ENCODE measurements at regions not wholly inside any gene's neighbourhood (a gene's known extent, or its start where the extent isn't known, plus 50 kb on each side); places are given as distances from the start of the nearest gene placed in this dataset.

DNA sequence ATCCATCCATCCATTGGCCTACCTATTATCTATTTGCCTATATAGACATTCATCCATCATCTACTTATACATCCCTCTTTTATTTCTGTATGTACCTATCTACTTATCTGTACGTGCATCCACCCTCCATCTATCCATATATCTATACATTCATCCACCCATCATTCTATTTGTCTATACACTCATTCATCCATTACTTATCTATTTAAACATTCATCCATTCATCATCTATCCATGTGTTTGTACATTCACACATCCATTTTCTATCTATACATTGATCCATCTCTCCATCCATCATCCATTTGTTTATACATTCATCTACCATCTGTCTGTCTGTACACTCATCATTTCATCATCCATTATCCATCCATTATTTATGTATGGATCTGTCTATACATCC lies 365.7 kb upstream of the RBFOX1 start:
- H3K4me2 ChIP-seq (ENCODE audit: low read length) = no peak overlapping the region
- H2AFZ ChIP-seq (ENCODE audit: insufficient read depth, low read length, poor library complexity) = no peak overlapping the region
- H2BK5ac ChIP-seq (ENCODE audit: low read depth, low read length, poor library complexity) = no peak overlapping the region
- no peak overlapping the region for H2BK12ac ChIP-seq (ENCODE audit: low read length)
- no peak overlapping the region for H4K12ac ChIP-seq (ENCODE audit: low read depth, low read length)
- no peak overlapping the region for H2AK5ac ChIP-seq (ENCODE audit: low read length)
- peaks cover 3 to 8% of the 10 kb centered on the region in 2 experiments for H3K4me1 ChIP-seq (ENCODE audit: control insufficient read depth in 1 of 2, insufficient read depth in 2 of 2, low read length in 2 of 2)
- no peaks in the 10 kb centered on the region for H3K9me3 ChIP-seq (ENCODE audit: insufficient read depth, low read depth, low read length)
- whole genome bisulfite sequencing (ENCODE audit: extremely low coverage, insufficient coverage, insufficient read length) = no CpG with 5 or more reads among the region's 1 CpG
- no peak overlapping the region for H3K27ac ChIP-seq (ENCODE audit: low read depth, low read length)
- no peak overlapping the region for H3K4ac ChIP-seq (ENCODE audit: low read depth, low read length)
- H4K8ac ChIP-seq (ENCODE audit: low read depth, low read length) = no peak overlapping the region
- H3K14ac ChIP-seq (ENCODE audit: low read length) = no peak overlapping the region
- H2BK120ac ChIP-seq (ENCODE audit: insufficient read depth, low read length, poor library complexity) = no peak overlapping the region
- no peak overlapping the region for H3K23ac ChIP-seq (ENCODE audit: low read length)
- peaks cover 3% of the 10 kb centered on the region for H3K79me1 ChIP-seq (ENCODE audit: low read length)
- no peak overlapping the region for H3K18ac ChIP-seq (ENCODE audit: low read length)
- DNase-seq = no peak
- H4K91ac ChIP-seq (ENCODE audit: low read depth, low read length) = no peak overlapping the region
- H3K79me2 ChIP-seq (ENCODE audit: control insufficient read depth, insufficient read depth, low read length, poor library complexity) = no peaks in the 10 kb centered on the region
- H3K27me3 ChIP-seq (ENCODE audit: insufficient read depth, low read length) = no peaks in the 10 kb centered on the region
- H3K36me3 ChIP-seq (ENCODE audit: control insufficient read depth in 1 of 2, insufficient read depth in 2 of 2, low read length in 2 of 2) = no peaks in the 10 kb centered on the region
- H3K9ac ChIP-seq (ENCODE audit: low read length) = no peak overlapping the region
- H3K4me3 ChIP-seq (ENCODE audit: low read depth, low read length) = no peak overlapping the region

DNA sequence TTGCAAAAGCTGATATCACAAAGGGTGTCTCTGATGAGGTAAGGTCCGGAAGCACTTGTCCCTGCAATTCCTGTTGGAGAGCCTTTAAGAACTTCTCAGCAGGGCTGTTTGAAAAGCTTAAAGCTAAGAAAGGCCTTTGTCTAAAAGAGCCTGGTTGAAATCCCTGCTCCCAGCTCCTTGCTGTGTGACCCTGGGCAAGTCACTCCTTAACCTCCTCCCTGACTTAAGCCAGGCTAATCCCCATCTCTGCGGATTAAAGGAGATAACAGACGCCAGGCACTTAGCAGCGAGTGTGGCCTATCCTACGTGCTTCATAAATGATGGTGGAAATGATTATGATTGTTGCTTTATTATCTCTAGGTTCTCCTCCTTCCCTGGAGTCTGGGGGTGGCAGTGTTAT lies 368.0 kb upstream of the RBFOX1 start:
- no peak overlapping the region for H3K18ac ChIP-seq (ENCODE audit: low read length)
- peaks cover 3 to 7% of the 10 kb centered on the region in 2 experiments for H3K4me1 ChIP-seq (ENCODE audit: control insufficient read depth in 1 of 2, insufficient read depth in 2 of 2, low read length in 2 of 2)
- H3K23ac ChIP-seq (ENCODE audit: low read length) = no peak overlapping the region
- no peaks in the 10 kb centered on the region for H3K79me2 ChIP-seq (ENCODE audit: control insufficient read depth, insufficient read depth, low read length, poor library complexity)
- H3K27me3 ChIP-seq (ENCODE audit: insufficient read depth, low read length) = no peaks in the 10 kb centered on the region
- no peak overlapping the region for H4K12ac ChIP-seq (ENCODE audit: low read depth, low read length)
- no peak overlapping the region for H2BK120ac ChIP-seq (ENCODE audit: insufficient read depth, low read length, poor library complexity)
- peak overlapping the region; percentile 14 for H2AK5ac ChIP-seq (ENCODE audit: low read length)
- no peaks in the 10 kb centered on the region for H3K9me3 ChIP-seq (ENCODE audit: insufficient read depth, low read depth, low read length)
- H3K4me3 ChIP-seq (ENCODE audit: low read depth, low read length) = no peak overlapping the region
- no peak overlapping the region for H3K4me2 ChIP-seq (ENCODE audit: low read length)
- no peak overlapping the region for H2BK5ac ChIP-seq (ENCODE audit: low read depth, low read length, poor library complexity)
- H2BK12ac ChIP-seq (ENCODE audit: low read length) = no peak overlapping the region
- WGBS (ENCODE audit: extremely low coverage, insufficient coverage, insufficient read length) = no CpG with 5 or more reads among the region's 5 CpGs
- H3K79me1 ChIP-seq (ENCODE audit: low read length) = peaks cover 3% of the 10 kb centered on the region
- H3K9ac ChIP-seq (ENCODE audit: low read length) = no peak overlapping the region
- H4K8ac ChIP-seq (ENCODE audit: low read depth, low read length) = no peak overlapping the region
- no peak overlapping the region for H3K14ac ChIP-seq (ENCODE audit: low read length)
- H4K91ac ChIP-seq (ENCODE audit: low read depth, low read length) = no peak overlapping the region
- H3K36me3 ChIP-seq (ENCODE audit: control insufficient read depth in 1 of 2, insufficient read depth in 2 of 2, low read length in 2 of 2) = no peaks in the 10 kb centered on the region
- H3K27ac ChIP-seq (ENCODE audit: low read depth, low read length) = no peak overlapping the region
- H3K4ac ChIP-seq (ENCODE audit: low read depth, low read length) = no peak overlapping the region
- no peak overlapping the region for H2AFZ ChIP-seq (ENCODE audit: insufficient read depth, low read length, poor library complexity)
- DNase-seq = no peak

DNA sequence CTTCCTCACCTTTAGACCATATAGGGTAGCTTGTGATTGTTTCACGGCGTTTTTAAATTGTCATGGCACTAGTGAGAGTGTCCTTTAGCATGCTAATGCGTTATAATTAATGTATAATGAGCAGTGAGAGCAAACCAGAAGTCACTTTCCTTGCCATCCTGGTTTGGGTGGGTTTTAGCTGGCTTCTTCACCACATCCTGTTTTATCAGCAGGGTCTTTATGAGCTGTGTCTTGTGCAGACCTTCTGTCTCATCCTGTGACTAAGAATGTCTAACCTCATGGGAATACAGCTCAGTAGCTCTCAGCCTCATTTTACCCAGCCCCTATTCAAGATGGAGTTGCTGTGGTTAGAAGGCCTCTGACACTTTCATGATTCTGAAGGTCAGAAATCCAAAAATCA lies 370.9 kb upstream of the RBFOX1 start:
- no peak overlapping the region for H2AK5ac ChIP-seq (ENCODE audit: low read length)
- no peaks in the 10 kb centered on the region for H3K27me3 ChIP-seq (ENCODE audit: insufficient read depth, low read length)
- no peak overlapping the region for H2BK12ac ChIP-seq (ENCODE audit: low read length)
- no peak for DNase-seq
- H4K91ac ChIP-seq (ENCODE audit: low read depth, low read length) = no peak overlapping the region
- H3K9me3 ChIP-seq (ENCODE audit: insufficient read depth, low read depth, low read length) = no peaks in the 10 kb centered on the region
- WGBS (ENCODE audit: extremely low coverage, insufficient coverage, insufficient read length) = no CpG with 5 or more reads among the region's 3 CpGs
- no peak overlapping the region for H3K18ac ChIP-seq (ENCODE audit: low read length)
- no peaks in the 10 kb centered on the region for H3K36me3 ChIP-seq (ENCODE audit: control insufficient read depth in 1 of 2, insufficient read depth in 2 of 2, low read length in 2 of 2)
- H3K23ac ChIP-seq (ENCODE audit: low read length) = no peak overlapping the region
- no peak overlapping the region for H3K27ac ChIP-seq (ENCODE audit: low read depth, low read length)
- no peak overlapping the region for H3K4me3 ChIP-seq (ENCODE audit: low read depth, low read length)
- no peak overlapping the region for H3K4ac ChIP-seq (ENCODE audit: low read depth, low read length)
- H3K4me2 ChIP-seq (ENCODE audit: low read length) = no peak overlapping the region
- no peak overlapping the region for H3K14ac ChIP-seq (ENCODE audit: low read length)
- H2AFZ ChIP-seq (ENCODE audit: insufficient read depth, low read length, poor library complexity) = no peak overlapping the region
- H3K79me2 ChIP-seq (ENCODE audit: control insufficient read depth, insufficient read depth, low read length, poor library complexity) = no peaks in the 10 kb centered on the region
- H2BK120ac ChIP-seq (ENCODE audit: insufficient read depth, low read length, poor library complexity) = no peak overlapping the region
- peaks cover 0 to 6% of the 10 kb centered on the region in 2 experiments for H3K4me1 ChIP-seq (ENCODE audit: control insufficient read depth in 1 of 2, insufficient read depth in 2 of 2, low read length in 2 of 2)
- H4K12ac ChIP-seq (ENCODE audit: low read depth, low read length) = no peak overlapping the region
- peaks cover 5% of the 10 kb centered on the region for H3K79me1 ChIP-seq (ENCODE audit: low read length)
- H2BK5ac ChIP-seq (ENCODE audit: low read depth, low read length, poor library complexity) = no peak overlapping the region
- no peak overlapping the region for H4K8ac ChIP-seq (ENCODE audit: low read depth, low read length)
- H3K9ac ChIP-seq (ENCODE audit: low read length) = no peak overlapping the region

DNA sequence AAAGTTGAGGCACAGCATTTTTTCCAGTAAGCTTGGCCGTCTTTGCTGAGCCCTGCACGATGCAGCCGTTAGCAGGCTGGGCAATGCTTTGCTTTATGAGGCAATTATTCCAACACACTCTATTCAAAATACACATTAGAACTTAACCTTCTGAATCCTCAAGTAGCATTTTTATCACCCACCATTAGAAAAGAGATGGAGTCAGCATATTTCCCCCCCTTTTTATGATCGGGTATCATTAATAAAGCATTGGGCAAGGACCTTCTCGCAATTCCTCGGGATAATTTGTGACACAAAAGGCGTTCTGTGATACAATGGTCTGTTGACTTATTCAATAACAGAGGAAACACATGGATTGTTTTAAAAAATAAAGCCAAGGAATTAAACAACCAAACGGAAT lies 374.5 kb upstream of the RBFOX1 start:
- Histone ChIP-seq H3K9me3 (ENCODE audit: insufficient read depth, low read depth, low read length) (no peaks in the 10 kb centered on the region), H3K14ac (ENCODE audit: low read length) (no peak overlapping the region), H3K23ac (ENCODE audit: low read length) (no peak overlapping the region), H4K91ac (ENCODE audit: low read depth, low read length) (no peak overlapping the region), H4K8ac (ENCODE audit: low read depth, low read length) (no peak overlapping the region), H2BK5ac (ENCODE audit: low read depth, low read length, poor library complexity) (no peak overlapping the region), H2BK120ac (ENCODE audit: insufficient read depth, low read length, poor library complexity) (no peak overlapping the region), H3K18ac (ENCODE audit: low read length) (no peak overlapping the region), H3K79me2 (ENCODE audit: control insufficient read depth, insufficient read depth, low read length, poor library complexity) (no peaks in the 10 kb centered on the region), H3K4me2 (ENCODE audit: low read length) (no peak overlapping the region), H3K79me1 (ENCODE audit: low read length) (peaks cover 2% of the 10 kb centered on the region), H2AFZ (ENCODE audit: insufficient read depth, low read length, poor library complexity) (no peak overlapping the region), H3K4me1 (ENCODE audit: control insufficient read depth in 1 of 2, insufficient read depth in 2 of 2, low read length in 2 of 2) (peaks cover 0 to 6% of the 10 kb centered on the region in 2 experiments), H3K9ac (ENCODE audit: low read length) (no peak overlapping the region), H3K4me3 (ENCODE audit: low read depth, low read length) (no peak overlapping the region), H3K27me3 (ENCODE audit: insufficient read depth, low read length) (no peaks in the 10 kb centered on the region), H3K36me3 (ENCODE audit: control insufficient read depth in 1 of 2, insufficient read depth in 2 of 2, low read length in 2 of 2) (no peaks in the 10 kb centered on the region), H3K27ac (ENCODE audit: low read depth, low read length) (no peak overlapping the region), H2AK5ac (ENCODE audit: low read length) (no peak overlapping the region), H4K12ac (ENCODE audit: low read depth, low read length) (no peak overlapping the region), H3K4ac (ENCODE audit: low read depth, low read length) (no peak overlapping the region), H2BK12ac (ENCODE audit: low read length) (no peak overlapping the region)
- no CpG with 5 or more reads among the region's 8 CpGs for WGBS (ENCODE audit: extremely low coverage, insufficient coverage, insufficient read length)
- DNase-seq = no peak
